Inflammatory macrophage treated with lipopolysaccharide for 1 hour (primary cell): ENCODE measurements at regions not wholly inside any gene's neighbourhood (a gene's known extent, or its start where the extent isn't known, plus 50 kb on each side); places are given as distances from the start of the nearest gene placed in this dataset.
A peak's percentile ranks its signal among the peaks of the same experiment; 100 is the strongest.
"Not testable (repeated sequence)": the region's sequence is repeated elsewhere in the genome, so short reads cannot be mapped to it uniquely, and the experiment has no call there.

Experiments
- DNase-seq, 2 donors: peaks; one replicate each; pipeline ENCODE4 v3.0.0-alpha.2; 2020 to 2022

DNA sequence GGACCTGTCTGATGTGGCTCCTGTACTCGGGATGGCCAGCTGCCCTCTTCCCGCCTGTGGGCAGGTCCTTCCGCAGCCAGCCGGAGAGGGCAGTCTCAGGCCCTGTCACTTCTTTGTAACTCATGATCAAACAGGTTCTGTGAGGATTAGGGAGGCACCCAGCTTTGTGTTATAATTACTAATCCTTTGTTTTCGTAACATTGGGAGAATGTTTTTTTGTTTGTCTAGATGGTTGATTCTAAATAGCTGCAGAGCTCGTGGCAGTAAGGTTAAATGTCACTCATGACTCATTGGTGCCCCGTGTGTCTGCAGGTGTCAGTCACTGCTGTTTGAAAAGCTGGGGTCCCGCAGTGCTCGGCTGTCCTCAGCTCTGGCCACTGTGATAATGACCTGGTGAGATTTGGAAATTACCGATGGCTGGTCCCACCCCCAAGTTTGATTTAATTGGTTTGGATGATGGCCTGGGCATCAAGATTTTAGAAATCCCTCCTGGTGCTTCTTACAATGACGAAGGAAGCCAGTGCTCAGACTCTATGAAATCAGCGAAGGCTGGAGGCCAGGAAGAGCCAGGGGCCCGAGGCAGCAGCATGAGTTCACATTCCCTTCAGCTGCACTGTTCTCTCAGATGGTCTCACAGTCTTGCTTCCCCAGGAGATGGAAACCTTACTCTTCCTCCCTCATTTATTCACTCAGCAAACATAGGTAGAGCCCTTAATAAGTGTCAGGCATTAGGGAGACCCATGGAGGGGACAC is 172.8 kb downstream of the VAPA start:
- DNase-seq: no peak

DNA sequence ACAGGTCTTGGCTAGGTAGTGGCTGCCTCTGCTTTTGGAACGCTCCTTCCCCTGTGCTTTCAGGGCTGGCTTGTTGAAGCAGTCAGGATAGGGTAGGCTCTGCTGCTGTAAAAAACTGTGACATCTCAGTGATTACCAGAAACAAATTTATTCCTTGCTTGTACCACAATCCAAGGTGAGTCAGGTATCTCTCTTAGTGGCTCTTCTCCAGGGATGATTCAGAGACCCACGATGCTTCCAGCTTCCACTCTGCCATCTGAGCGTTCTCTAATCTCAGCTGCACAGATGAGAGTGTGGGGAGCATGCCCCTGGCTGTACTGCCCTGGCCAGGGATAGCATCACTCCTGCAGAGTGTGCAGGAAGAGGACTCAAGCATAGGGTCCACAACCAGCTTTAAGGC is 174.9 kb downstream of the VAPA start:
- DNase-seq: no peak

DNA sequence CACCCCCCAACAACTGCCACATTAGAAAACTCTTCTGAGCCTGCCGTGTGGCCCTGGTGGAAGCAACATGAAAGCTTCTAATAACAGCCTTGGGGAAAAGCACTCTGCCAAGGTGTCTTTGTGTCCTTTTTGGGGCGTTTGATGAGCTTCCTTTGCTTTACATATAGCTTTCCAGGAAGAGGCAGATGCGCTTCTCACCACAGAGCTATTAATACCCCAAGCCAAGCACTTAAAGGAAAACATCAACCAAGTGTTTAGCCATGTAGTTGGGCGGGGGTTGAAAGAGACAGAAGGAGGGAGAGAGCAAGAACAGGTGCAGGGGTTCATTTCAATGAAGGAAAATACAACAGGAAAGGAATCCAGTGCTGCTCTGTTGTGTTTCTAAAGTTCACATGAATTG is 176.1 kb downstream of the VAPA start:
- DNase-seq: no peak

DNA sequence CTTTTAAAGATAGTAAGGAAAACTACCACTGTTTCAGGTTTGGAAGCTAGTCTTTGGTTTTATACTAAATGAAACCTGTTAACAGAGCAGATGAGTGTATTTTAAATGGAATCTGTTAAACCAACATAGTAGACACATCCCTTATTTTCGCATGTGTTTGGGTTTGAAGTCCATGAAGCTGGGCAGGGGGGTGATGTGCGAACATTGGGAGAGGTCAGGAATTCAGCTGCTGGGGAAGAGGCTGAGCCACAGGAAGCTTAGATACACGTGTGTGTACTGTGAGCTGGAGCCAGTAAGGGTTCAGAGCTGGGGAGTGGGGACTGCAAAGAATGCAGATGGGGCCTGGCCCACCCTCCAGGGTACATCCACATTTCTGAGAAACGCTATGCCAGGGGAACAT is 176.9 kb downstream of the VAPA start:
- DNase-seq: no peak

DNA sequence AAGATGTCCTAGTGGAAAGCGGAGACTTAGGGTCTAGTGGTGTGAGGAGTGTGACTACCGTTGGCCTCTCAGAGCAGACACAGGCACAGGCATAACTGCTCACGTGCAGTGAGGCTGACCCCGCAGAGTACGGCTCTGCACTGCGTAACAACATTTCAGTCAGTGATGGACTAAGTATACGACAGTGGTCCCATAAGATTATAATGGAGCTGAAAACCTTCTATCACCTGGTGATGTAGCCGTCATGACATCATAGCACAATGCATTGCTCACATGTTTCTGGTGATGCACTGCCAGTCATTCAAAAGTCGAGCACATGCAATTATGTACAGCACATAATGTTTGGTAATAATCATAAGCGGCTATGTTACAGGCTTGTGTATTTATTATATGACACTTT is 179.6 kb downstream of the VAPA start:
- DNase-seq: no peak

DNA sequence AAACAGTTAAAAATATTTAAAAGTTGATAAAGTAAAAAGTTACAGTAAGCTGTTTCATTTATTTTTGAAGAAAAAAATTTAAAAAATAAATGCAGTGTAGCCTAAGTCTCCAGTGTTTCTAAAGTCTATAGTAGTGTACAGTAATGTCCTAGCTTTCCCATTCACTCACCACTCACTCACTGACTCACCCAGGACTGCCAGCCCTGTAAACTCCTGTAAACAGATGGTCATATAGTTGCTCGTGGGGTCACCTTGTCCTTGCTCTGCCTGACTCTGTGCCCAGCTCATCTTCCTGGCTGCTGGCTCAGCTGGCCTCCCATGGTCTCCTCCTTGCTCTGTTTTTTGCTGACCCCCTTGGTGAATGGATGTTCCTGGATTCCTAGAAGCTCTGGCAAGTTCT is 180.3 kb downstream of the VAPA start:
- no peak for DNase-seq

DNA sequence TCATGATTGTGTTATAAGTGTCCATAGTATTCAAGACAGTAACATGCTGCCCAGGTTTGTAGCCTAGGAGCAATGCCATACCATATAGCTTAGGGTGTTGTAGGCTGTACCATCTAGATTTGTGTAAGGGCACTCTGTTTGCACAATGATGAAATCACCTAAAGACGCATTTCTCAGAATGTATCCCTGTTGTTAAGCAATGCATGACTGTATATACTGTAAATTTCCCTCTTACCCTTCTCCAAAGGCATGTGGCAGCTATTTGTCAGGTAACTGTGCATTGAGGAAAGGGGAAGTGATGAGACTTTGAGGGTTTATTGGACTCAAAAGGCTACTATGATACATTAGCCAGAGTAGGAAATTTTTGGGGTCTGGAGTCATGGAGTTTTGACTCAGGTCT is 180.8 kb downstream of the VAPA start:
- peak; percentile 39 to 69 for DNase-seq

DNA sequence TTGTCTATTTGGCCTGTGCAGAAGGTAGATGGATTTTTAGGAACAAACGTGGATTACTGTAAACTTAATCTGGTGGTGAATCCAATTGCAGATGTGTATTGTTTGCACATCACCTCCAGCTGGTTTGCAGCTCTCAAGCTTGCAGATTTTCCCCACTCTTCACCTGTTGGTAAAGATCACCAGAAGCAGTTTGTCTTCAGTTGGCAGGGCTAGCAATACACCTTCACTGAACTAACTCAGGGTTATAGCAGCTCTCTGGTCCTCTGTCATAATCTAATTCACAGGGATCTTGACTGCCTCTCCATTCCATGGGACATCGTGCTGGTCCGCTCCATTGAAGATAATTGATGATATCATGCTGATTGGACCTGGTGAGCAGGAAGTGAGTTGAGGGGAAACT is 181.5 kb downstream of the VAPA start:
- no peak for DNase-seq

DNA sequence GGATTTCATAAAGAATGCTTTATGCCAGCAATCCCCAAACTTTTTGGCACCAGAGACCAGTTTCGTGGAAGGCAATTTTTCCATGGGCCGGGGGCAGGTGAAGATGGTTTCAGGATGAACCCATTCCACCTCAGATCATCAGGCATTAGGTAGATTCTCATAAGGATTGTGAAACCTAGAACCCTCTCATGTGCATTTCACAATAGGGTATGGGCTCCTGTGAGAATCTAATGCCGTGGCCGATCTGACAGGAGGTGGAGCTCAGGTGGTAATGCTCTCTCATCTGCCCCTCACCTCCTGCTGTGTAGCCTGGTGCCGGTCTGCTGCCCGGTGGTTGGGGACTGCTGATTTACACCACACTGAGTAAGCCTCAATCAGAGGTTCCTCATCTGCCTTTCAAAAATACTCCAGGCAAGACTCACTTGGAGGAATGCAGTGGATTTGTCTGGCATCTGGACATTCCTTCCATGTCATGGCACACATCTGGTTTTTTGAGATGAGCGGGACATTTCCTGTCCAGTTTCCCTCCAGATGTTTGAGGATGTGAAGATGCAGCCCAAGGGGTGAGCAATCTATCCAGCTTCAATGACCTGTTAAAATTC is 185.8 kb downstream of the VAPA start:
- DNase-seq: no peak

DNA sequence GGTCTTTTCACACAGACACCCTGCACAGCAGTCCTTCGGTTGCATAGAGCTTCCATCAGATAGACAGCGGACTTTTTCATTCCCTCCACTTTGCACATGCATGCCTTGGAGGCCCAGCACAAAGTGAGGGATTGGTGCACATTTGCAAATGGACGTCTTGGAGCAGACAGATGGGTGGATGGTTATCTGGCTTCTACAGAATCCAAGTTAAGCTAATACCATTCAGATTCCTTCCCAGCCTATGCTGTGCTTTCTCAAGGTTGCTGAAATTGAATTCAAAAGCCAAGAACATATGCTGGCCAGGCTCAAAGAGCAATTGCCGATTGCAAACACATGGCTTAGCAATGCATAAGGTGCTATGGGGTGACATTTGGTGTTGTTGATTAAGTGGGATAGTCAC is 186.4 kb downstream of the VAPA start:
- no peak for DNase-seq

DNA sequence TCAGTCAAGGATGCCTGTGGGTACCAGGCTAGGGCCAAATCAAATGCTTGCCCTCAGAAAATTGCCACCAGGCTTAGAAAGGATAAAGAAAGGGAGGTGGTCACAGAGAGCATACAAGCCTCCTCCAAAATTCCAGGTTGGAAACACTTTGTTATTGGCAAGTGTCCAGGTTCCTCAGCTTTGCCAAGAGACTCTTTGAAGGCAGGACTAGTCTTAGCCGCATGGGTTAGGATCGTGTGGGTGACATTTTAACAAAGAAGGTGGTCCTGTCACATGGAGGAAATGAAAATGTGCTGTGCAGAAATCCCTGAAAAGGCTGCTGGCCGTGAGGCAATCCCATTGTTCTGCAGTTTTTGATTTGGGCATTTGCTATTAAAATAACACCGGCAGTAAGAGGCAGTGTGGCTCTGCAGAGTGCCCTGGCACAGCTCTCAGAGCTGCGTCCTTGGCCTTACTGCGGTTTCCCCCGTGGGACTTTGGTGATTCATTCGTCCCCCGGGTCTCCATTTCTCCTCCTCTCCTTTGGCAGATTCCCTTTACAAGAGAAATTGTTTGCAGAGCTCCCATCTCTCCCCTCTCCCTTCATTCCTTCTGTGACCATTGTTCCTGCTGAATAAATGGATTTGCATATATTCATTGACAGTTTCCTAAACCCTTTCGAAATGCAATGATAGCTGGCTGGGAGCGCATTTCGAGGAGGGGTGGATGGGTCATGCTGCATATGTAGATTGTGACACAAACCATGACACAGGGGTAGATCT is 187.3 kb downstream of the VAPA start:
- no peak for DNase-seq

DNA sequence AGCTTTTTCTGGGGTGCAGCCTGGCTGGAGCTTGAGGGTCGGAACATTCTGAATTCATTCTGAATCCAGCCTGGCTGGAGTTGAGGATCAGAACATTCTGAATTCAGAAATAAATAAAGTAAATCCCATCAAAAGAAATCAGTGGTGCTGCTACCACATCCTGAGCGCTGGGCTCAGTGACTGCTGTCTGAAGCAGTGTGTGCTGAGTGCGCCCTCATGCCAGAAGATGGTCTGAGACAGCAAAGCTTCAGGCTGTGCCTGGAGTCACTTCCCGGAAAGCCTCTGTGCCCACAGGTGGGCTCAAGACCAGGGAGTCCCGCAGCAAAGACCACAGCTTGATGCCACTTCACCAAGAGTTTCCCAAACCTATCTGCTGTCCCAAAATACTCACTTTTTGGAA is 187.9 kb downstream of the VAPA start:
- no peak for DNase-seq

DNA sequence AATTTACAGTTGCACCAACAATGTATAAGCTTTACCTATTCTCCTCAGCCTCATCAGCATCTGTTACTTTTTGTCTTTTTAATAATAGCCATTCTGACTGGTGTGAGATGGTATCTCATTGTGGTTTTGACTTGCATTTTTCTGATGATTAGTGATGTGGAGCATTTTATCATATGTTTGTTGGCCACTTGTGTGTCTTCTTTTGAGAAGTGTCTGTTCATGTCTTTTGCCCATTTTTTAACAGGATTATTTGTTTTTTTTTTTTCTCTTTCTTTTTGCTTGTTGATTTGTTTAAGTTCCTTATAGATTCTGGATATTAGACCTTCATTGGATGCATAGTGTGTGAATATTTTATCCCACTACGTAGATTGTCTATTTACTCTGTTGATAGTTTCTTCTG is 191.3 kb downstream of the VAPA start:
- DNase-seq: not testable (repeated sequence)

DNA sequence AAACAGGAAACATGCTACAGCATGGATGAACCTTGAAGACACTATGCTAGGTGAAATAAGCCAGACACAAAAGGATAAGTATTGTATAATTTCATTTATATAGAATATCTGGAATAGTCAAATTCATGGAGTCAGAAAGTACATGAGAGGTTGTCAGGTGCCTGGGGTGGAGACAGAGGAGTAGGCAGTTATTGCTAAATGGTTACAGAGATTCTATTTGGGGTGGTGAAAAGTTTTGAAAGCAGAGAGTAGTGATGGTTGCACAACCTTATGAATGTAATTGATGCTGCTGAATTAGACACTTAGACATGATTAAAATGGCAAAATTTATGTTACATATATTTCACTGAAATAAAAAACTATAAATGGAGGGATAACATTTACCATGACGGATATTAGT is 197.4 kb downstream of the VAPA start:
- DNase-seq: peak; percentile 27 to 52

DNA sequence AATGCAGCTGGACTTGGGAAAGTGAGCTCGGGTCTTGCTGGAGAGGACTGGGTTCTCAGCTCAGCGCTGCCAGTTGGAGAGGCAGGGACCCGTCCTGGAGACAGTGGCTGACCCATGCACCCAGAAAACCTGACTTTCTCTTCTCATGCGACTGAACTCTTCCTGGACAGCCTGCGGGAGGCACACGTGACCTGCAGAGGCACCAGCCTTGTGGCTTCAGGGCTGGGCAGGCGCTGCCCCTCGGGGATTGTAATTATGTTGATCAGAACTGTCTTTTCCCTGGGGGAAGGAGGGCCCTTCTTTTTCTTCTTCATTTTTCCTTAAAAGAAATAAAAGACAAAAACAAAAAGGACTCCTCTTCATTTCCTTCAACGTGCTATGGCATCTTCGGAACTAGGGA is 198.1 kb downstream of the VAPA start:
- no peak for DNase-seq

DNA sequence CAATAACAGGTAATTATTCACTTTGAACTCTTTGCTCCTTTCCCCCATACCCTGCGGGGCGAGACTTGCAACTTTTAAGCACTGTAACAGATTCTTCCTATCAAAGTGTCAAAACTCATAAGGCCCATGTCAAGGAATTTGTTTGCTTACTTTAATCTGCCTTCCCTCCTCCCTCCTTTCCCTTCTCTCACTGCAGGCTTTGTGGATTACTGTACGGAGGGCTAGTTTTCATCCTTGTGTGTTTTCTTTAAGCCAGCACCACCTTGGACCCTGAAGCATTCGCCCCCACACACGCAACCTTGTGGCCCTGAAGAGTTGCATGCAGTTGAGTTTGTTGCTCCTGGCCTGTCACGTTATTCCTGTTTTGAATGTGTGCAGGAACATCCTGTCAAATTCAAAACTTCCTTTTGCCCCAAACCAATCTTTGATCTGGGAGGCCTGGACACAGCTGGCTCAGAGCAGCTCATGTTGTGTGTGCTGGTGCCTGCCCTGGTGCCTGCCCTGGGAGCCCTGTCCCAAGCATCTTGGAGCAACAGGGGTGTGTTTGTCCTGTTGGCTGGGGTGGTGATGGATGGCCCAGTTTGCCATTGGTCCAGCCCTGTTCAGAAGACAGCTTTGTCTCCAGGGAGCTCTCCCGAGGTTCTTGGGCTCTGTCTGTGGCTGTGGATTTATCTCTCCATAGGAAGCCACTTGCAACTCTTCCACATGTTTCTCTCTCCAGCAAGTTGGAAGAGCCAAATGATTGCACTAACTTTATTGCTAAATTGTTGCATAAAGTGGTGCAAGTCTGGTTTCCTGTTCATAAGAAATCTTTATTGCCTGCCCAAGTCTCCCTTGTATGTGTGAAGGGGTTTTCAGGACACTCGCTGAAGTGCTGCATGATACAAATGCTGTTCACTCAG is 199.6 kb downstream of the VAPA start:
- DNase-seq: peak; percentile 80 to 88

DNA sequence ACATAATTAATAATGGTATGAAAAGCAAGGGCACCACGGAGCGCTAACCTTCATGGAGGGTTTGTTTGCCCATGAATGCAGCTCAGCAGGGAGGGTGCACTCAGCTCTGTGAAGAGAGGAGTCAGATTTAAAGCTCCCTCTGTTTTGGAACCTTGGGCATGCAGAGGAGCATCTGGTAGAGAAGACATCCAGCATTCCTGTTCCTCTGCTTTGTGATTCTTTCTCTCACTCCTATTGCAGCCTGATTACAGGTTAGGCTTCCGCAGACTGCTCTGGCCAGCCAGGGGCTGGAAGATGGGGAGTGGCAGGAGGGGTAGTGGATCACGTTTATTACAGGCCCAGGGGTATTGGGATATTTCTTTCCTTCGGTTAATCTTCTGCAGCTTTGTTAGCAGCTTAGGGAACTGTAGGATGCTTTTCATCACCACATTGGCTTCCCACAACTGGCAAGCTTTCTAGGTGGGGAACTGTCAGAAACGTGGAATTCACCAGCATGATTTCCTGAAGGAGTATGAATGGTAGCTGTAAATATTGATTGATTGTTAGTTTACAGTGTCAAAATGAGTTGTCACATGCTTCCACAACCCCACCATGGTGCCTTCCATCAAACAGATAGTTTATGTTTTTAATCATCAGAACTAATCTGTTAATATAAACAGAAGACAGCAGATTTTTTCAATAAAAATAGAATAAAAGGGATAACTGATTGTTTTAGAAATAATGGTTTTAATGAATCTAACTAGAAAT is 201.1 kb downstream of the VAPA start:
- DNase-seq: no peak

DNA sequence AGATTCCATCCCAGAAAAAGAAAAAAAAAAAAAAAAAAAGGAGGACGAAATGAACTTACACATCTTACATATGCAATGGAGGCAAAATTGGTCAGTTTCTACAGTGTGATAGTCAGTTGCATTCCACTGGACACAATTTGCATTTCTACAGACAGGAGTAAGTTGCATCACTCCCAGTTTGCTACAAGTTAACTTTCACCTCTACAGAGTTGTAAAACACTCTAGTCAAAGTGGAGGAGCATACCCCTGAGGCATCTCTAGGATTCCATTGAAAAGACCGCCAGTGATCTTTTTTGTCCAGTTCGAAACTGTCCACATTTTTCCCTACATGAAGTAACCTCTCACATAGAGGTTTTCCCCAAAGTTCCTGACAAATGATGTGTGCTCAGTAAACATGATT is 202.8 kb downstream of the VAPA start:
- no peak for DNase-seq

DNA sequence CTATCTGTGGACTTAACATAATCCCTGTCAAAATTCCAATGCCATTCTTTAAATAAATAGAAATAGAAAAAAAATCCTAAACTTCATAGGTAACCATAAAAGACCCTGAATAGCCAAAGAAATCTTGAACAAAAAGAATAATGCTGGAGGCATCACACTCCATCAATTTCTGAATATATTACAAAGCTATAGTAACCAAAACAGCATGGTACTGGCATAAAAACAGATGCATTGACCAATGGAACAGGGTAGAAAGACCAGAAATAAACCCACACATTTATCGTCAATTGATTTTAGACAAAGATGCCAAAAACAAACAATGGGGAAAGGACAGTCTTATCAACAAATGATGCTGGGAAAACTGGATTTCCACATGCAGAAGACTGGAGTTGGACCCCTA is 205.7 kb downstream of the VAPA start:
- DNase-seq: no peak

DNA sequence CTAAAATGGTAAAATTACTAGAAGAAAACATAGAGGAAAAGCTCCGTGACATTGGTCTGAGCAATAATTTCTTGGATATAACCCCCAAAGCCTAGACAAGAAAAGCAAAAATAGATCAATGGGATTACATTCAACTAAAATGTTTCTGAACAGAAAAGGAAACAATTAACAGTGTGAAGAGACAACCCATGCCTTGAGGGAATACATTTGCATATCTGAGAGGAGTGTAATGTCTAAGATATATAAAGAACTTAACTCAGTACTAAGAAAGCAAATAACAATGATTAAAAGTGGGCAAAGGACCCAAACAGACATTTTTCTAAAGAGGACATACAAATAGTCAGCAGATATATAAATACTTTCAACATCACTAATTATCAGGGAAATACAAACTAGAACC is 206.2 kb downstream of the VAPA start:
- DNase-seq: no peak

DNA sequence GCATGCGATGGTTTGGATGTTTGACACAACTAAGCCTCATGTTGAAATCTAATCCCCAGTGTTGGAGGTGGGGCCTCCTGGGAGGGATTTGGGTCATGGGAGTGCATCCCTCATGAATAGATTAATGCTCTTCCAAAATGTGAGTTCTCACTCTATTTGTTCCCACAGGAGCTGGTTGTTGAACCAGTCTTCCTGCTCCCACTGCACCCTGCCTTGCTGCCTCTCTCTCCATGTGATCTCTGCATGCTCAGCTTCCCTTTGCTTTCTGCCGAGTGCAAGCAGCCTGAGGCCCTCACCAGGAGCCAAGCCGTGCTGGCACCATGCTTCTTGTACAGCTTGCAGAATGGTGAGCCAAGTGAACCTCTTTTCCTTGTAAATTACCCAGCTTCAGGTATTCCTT is 206.8 kb downstream of the VAPA start:
- no peak for DNase-seq

DNA sequence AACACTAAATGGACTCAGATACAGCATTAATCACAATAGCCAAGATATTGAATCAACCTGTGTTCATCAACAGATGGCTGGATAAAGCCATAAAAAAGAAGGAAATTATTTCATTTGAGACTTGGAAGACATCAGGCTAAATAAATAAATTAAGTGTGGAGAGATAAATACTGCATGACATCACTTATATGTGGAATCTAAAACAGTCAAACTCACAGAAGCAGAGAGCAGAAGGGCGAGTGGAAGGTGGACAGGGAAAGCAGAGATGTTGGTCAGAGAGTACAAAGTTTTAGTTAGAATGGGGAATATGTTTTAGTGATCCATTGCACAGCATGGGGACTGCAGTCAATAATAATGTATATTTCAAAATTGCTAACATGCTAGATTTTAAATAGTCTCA is 207.2 kb downstream of the VAPA start:
- DNase-seq: no peak
